GM12891 (cell line): ENCODE measurements at regions not wholly inside any gene's neighbourhood (a gene's known extent, or its start where the extent isn't known, plus 50 kb on each side); places are given as distances from the start of the nearest gene placed in this dataset.

Source experiments
- POLR2A ChIP-seq: IDR thresholded peaks from 2 replicates; pipeline ENCODE4 v1.6.1; 2011; ENCODE audit warnings: low read depth, low read length, control low read depth
- POLR2AphosphoS5 ChIP-seq: IDR thresholded peaks from 2 replicates; pipeline ENCODE4 v1.6.1; 2011; ENCODE audit warnings: low read depth, low read length, control low read depth
- POU2F2 ChIP-seq: IDR thresholded peaks from 2 replicates; pipeline ENCODE4 v1.6.1; 2011; ENCODE audit warnings: low read depth, mild to moderate bottlenecking, control low read depth, low read length, moderate library complexity
- SPI1 ChIP-seq: IDR thresholded peaks from 2 replicates; pipeline ENCODE4 v1.6.1; 2011; ENCODE audit warnings: low read depth, low read length, control low read depth
- TAF1 ChIP-seq: IDR thresholded peaks from 2 replicates; pipeline ENCODE4 v1.6.1; 2011; ENCODE audit warnings: low read depth, low read length, control low read depth

- TF ChIP-seq POLR2AphosphoS5 (no peak), POLR2A (no peak), TAF1 (no peak), SPI1 (no peak), POU2F2 (no peak)
These were observed 190.3 kb upstream of the SLC24A3 start for GRCh38 chr20:19022118-19022575.
